ENCODE measurements at regions not wholly inside any gene's neighbourhood (a gene's known extent, or its start where the extent isn't known, plus 50 kb on each side); places are given as distances from the start of the nearest gene placed in this dataset.

GRCh38 chr3:87558492-87558891 is 282.1 kb upstream of the POU1F1 start:
- Histone ChIP-seq H3K36me3 (ENCODE audit: insufficient read depth, low read length) (no peaks in the 10 kb centered on the region), H3K79me2 (ENCODE audit: insufficient read depth, low read length) (no peaks in the 10 kb centered on the region), H3K27me3 (ENCODE audit: insufficient read depth, low read length) (no peaks in the 10 kb centered on the region), H4K20me1 (ENCODE audit: insufficient read depth, low read length) (no peaks in the 10 kb centered on the region), H3K9me3 (ENCODE audit: low read depth, low read length) (no peaks in the 10 kb centered on the region), H3K4me2 (ENCODE audit: insufficient read depth, low read length) (no peak overlapping the region), H2AFZ (ENCODE audit: low read length) (no peak overlapping the region), H3K27ac (ENCODE audit: low read depth, low read length) (no peak overlapping the region), H3K4me3 (ENCODE audit: insufficient read depth, low read length) (no peak overlapping the region), H3K4me1 (ENCODE audit: insufficient read depth, low read length) (no peaks in the 10 kb centered on the region)
- DNase-seq (ENCODE audit: insufficient read length, low spot score, missing footprints): no peak
- no peak for TF ChIP-seq CTCF (IDR thresholded peaks at IDR 0.05; ENCODE audit: extremely low read depth, low read depth, low read length)

DNA sequence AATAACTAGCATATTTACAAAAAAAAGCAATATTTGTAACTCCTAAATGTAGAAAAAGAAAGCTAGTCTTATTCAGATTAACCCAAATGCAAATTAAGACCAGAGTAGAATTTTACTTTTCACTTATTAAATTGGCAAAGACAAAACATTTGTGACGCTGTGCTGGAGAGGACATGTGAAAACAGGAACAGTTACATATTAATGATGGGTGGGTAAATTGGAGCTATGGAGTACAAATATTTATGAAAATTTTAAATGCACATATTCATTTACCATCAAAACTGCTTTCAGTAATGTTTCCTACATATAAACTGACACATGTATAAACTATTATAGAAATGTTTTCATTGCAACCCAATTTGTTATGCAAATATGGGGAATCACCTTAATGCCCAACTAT is 278.9 kb upstream of the POU1F1 start:
- Histone ChIP-seq H3K27ac (ENCODE audit: low read depth, low read length) (no peak overlapping the region), H3K36me3 (ENCODE audit: insufficient read depth, low read length) (no peaks in the 10 kb centered on the region), H3K27me3 (ENCODE audit: insufficient read depth, low read length) (no peaks in the 10 kb centered on the region), H3K4me1 (ENCODE audit: insufficient read depth, low read length) (no peaks in the 10 kb centered on the region), H2AFZ (ENCODE audit: low read length) (no peak overlapping the region), H4K20me1 (ENCODE audit: insufficient read depth, low read length) (no peaks in the 10 kb centered on the region), H3K4me3 (ENCODE audit: insufficient read depth, low read length) (no peak overlapping the region), H3K9me3 (ENCODE audit: low read depth, low read length) (no peaks in the 10 kb centered on the region), H3K79me2 (ENCODE audit: insufficient read depth, low read length) (no peaks in the 10 kb centered on the region), H3K4me2 (ENCODE audit: insufficient read depth, low read length) (no peak overlapping the region)
- no peak for TF ChIP-seq CTCF (IDR thresholded peaks at IDR 0.05; ENCODE audit: extremely low read depth, low read depth, low read length)
- no peak for DNase-seq (ENCODE audit: insufficient read length, low spot score, missing footprints)

DNA sequence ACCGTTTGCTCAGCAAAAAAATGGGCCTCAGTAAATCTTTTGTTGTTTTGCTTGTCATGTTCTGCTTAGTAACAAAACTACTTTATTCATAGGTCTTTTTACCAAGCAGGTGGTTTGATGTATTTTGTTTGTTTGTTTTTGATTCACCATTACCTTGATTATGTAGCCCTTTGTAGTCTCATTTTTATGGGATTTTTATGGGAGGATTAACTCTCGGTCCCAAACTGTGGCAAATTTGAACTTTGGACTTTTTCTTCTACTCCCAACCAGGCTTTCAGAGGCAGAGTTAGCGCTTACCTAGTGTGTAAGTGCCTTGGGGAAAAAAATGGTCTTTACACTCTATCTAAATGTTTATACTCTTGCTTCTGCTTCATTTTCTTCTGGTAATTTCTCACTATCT is 276.7 kb upstream of the POU1F1 start:
- no peaks in the 10 kb centered on the region for H3K4me1 ChIP-seq (ENCODE audit: insufficient read depth, low read length)
- H3K9me3 ChIP-seq (ENCODE audit: low read depth, low read length): no peaks in the 10 kb centered on the region
- TF ChIP-seq CTCF (IDR thresholded peaks at IDR 0.05; ENCODE audit: extremely low read depth, low read depth, low read length): no peak
- H3K79me2 ChIP-seq (ENCODE audit: insufficient read depth, low read length): no peaks in the 10 kb centered on the region
- no peak overlapping the region for H2AFZ ChIP-seq (ENCODE audit: low read length)
- H3K4me3 ChIP-seq (ENCODE audit: insufficient read depth, low read length): no peak overlapping the region
- DNase-seq (ENCODE audit: insufficient read length, low spot score, missing footprints): no peak
- no peak overlapping the region for H3K4me2 ChIP-seq (ENCODE audit: insufficient read depth, low read length)
- no peaks in the 10 kb centered on the region for H4K20me1 ChIP-seq (ENCODE audit: insufficient read depth, low read length)
- H3K27ac ChIP-seq (ENCODE audit: low read depth, low read length): no peak overlapping the region
- no peaks in the 10 kb centered on the region for H3K36me3 ChIP-seq (ENCODE audit: insufficient read depth, low read length)
- no peaks in the 10 kb centered on the region for H3K27me3 ChIP-seq (ENCODE audit: insufficient read depth, low read length)

DNA sequence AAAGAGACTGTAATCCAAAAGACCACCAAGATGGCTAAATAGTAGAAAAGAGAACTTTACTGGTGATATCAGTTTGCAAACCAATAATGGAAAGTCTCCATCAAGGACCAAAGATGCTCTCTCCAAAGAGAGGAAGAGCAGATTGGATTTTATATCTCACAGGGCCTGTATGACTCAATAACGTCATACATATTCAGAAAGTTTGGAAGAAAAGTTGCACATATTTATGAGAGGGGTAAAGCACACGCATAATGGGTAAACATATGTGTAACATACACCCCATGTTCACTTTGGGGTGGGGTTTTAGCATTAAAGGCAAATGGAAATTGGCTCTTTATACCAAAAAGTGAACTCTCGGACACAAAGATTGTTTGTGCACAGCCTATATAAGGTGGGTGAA is 274.5 kb upstream of the POU1F1 start:
- Histone ChIP-seq H3K27ac (ENCODE audit: low read depth, low read length) (no peak overlapping the region), H3K27me3 (ENCODE audit: insufficient read depth, low read length) (no peaks in the 10 kb centered on the region), H4K20me1 (ENCODE audit: insufficient read depth, low read length) (no peaks in the 10 kb centered on the region), H3K36me3 (ENCODE audit: insufficient read depth, low read length) (no peaks in the 10 kb centered on the region), H3K4me3 (ENCODE audit: insufficient read depth, low read length) (no peak overlapping the region), H3K9me3 (ENCODE audit: low read depth, low read length) (no peaks in the 10 kb centered on the region), H3K79me2 (ENCODE audit: insufficient read depth, low read length) (no peaks in the 10 kb centered on the region), H3K4me1 (ENCODE audit: insufficient read depth, low read length) (no peaks in the 10 kb centered on the region), H2AFZ (ENCODE audit: low read length) (no peak overlapping the region), H3K4me2 (ENCODE audit: insufficient read depth, low read length) (no peak overlapping the region)
- DNase-seq (ENCODE audit: insufficient read length, low spot score, missing footprints): no peak
- no peak for TF ChIP-seq CTCF (IDR thresholded peaks at IDR 0.05; ENCODE audit: extremely low read depth, low read depth, low read length)

Measured in osteoblast (primary cell).